ENCODE measurements at regions not wholly inside any gene's neighbourhood (a gene's known extent, or its start where the extent isn't known, plus 50 kb on each side); places are given as distances from the start of the nearest gene placed in this dataset.
"Not testable (repeated sequence)": the region's sequence is repeated elsewhere in the genome, so short reads cannot be mapped to it uniquely, and the experiment has no call there.

DNA sequence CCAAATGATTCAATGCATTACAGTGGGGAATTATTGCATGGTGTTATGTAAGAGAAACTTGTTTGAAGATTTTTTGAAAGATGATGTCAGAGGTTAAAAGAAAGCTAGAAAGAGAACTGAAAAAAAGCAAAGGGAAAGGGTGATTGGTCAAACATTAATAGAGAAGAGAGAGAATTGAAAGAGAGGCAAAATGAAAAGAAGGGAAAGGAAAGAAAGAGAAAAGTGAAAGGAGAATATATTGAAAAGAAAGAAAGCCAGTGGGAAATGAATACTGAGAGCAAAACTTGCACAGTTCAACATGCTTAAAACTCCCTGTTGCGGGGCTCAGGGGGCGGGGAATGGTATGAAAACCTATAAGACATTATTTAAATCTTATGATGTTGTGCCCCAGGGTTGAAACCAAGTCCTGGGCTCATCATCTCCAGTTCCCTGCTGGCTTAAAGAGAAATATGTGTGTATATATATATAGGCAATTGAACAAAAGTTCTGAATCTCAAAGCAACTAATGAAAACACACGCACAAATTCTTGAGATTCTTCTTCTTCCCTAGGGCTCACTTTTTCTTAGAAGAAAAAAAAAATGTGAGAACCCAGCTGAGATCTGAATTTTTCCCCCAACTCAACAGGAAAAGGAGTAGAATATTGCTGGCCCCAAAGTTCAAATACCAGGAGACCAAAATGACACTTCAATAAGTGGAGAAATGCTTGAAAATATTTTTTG lies 2045.9 kb upstream of the CELF4 start:
- no peak for DNase-seq

DNA sequence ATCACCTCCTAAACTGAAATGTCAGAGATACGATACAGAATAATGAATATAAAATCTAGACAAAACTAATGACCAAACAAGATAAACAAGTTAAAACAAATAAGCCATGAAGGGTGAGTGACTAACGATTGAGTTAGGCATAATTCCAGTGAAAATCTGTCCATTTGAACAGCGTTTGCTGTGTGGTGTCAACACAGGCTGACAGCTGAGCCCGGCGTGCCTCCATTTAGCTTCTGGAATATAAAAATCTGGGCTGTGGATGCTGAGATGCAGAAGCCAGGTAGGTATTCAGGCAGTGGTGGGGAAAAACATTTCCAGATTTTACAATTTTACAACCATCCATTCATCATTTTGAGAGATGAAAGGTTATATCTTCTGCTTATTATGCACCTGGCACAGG lies 2041.4 kb upstream of the CELF4 start:
- DNase-seq = no peak

DNA sequence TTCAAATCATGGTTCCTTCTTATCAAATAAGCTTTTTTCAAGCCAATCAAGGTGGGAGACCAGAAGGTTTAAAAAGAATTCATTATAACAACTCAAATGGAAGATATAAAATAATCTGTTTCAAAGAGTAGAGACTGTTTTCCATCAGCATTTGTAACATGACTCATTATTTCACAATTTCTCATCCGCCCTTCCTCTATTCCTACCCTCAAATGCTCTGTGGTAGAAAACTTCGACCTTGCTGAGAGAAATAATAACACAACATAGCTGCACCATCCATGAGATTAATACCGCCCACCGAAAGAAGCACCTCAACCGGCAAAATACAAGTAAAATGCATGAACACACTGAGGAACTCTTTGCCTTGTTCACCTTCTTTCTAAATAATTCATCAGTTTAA lies 2039.2 kb upstream of the CELF4 start:
- DNase-seq = no peak

DNA sequence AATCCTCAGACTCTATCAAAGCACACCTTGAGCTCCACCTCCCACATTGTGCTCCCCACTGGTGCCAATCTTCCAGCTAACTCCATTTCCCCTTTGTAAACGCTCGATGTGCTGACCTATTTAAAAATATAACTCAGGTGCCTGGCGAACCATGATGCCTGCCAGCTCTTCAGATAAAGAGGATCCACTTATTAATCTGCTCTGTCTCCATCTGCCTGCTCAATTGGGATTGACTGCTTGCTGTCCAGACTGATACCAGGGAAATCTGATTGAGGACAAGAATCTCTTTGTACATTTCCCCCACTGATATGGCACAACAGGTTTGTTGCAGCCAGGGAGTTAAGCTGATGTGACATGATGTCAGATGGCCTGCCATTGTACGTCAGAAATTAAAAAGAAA lies 2036.5 kb upstream of the CELF4 start:
- DNase-seq = no peak

DNA sequence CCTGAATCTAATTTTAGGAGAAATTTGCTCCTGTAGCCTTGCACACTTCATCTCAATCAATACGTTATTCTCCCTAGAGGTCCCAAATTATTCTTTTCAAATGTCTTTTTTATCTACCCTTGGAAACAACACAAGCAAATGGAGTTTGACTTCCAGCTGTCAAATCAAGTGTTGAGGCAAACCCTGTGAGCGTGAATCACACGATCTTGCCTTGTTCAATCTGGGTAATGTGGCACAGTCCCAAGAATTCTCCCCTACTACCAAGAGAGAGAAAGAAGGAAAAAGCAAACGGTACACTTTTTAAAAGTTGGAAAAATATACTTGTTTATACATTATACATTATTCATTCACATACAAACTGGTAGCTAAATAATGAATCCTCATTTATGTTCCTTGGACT lies 2035.3 kb upstream of the CELF4 start:
- DNase-seq = no peak

DNA sequence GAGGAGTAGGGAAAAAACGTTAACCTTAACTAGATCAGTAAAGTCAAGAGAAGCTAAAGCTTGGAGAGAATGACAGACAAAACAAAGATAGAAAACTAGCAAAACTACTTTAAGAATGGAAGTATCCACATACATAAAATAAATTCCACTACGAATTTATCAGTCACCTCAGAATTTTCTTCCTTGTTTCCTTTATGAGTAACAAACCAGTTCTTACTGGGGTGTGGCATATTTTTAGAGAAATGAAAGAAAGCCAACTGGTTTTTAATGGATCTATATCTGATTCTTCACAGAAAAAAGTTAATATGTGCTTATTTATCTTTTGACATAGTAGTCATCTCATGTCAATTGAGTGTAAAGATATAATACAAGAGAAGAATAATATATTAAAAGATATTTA lies 2033.7 kb upstream of the CELF4 start:
- no peak for DNase-seq

DNA sequence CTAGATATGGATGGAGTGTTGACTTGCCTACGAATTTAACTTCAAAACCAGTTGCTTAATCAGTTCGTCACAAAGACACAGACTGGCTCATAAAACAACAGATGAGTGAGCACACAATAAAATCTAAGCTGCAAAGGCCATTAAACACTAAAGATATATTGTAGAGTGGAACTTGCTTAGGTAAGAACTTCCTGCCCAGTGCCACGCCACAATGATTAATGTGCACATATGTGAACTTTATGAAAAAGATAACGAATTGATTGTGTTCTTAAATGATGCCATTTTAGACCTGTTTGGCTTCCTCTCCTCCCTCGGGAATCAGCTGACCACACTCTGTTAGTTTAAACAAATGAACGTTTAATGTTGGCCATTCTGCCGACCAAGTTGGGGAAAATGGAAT lies 2031.3 kb upstream of the CELF4 start:
- DNase-seq = no peak

DNA sequence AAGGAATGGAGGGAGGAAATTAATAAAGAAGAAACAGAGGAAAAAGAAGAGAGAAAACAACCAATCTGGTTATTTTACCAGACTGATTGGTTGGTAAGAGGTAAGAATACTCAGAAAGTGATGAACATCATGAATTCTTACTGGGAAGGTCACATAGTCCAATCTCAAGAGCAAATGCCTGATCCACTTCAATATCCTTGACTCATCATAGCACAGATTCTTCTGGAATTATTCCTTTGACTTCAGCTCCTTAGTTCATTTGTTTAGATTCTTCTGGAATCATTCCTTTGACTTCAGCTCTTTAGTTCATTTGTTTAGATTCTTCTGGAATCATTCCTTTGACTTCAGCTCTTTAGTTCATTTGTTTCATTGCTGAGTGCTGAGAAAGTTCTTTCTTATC lies 2030.6 kb upstream of the CELF4 start:
- DNase-seq = no peak

DNA sequence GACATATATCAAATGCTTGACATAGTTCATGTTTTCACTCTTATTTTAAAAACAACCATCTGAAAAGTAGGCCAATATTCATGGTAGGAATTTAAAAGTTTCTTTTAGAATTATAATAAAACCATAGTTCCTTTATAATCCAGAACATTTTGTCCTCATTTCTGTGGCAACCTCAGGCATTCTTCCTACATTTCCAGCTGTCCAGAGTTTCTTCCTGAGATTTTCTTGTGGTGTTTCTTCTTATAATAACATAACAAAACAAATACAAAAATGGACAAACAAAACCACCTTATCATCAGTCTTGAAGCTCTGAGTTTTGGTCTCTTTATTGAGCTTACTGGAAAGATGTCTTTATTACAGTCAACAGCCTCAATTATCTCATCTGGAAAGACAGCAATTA lies 2028.6 kb upstream of the CELF4 start:
- no peak for DNase-seq

DNA sequence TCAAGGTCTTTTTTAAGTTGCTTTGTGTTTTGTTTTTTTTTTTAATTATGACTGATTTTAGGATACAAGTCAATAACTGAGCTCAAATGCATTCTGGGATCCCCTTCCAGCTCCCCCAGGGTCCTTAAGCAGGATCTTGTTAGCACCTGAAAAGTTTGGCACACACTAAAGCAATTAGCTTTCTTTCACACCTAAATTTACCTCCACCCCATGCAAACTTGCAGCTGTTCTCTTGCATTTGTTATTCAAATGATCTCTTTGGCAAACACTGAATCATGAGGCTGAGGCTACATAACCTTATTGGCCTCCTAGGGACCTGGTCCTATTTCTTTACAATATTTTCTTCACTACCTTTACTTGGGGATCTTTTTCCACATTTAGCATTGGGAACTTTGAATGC lies 2026.1 kb upstream of the CELF4 start:
- DNase-seq = no peak

DNA sequence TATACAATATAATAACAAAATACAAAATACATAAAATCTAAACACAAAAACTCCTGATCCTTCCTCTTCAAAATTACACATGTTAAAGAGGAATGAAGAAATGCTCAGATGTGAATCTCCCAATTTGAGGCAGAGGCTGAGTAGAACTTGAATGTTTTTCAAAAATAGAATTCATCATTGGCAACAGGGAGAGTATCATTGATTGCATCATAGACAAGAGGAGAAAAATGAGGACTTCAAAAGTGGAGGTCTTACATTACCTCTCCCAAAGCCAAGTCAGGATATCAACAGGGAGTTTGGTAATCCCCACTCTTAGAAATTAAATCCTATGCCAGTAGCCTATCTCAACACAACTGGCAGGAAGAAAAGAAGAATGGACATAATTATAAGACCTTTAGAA lies 2023.9 kb upstream of the CELF4 start:
- no peak for DNase-seq

DNA sequence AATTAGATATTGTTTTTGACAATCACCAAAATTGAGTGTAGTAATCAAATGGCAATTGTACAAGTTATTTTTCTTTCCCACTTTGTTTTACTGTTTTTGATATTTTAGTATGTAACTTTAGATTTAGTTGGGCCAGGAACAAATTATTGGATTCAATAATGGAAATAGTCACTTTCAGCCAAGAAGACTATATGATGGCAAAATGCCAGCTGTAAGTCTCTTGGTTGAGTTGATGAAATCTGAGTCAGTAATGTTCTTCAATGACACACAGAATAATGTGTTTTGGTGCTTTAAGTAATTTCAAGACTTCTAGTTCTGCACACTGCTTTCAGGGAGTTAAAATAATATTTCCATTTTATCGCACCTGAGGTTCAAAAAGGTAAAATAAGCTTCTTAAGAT lies 2022.0 kb upstream of the CELF4 start:
- DNase-seq = no peak

DNA sequence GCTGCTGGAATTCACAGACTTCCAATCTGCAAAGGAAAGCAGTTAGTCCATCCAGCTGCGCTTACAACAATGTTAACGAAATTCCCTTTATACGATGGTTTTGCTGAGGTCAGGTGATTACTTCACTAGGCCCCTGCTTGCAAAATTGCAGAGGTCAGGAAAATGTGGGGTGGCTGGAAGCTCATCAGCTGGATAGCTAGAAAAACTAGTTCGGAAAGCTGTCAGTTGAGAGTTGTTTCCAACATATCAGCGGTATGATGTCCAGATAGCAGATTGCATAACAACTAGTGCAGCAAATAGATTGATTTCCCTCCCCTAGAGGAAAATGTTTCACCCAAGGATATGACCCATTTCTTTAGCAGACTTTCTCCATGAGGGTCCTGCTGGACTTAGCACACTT lies 2021.1 kb upstream of the CELF4 start:
- DNase-seq = no peak

DNA sequence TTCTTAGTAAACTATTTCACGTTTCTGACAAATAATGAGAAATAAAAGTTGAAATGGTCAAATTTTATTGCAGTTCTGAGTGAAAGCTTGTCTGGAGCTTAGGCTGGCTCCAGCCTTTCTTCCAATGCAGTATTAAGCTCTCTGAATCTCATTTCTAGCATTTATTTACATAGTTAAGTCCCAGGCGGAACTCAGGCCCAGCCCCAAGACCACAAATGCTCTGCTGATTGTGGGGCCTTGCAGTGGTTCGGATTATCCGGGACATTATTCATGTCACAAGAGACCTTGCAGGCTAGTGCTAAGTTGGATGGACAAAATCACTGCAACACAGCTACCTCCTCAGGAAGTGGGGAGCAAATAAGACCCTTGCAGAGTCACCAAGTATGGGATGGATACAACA lies 2009.3 kb upstream of the CELF4 start:
- no peak for DNase-seq

DNA sequence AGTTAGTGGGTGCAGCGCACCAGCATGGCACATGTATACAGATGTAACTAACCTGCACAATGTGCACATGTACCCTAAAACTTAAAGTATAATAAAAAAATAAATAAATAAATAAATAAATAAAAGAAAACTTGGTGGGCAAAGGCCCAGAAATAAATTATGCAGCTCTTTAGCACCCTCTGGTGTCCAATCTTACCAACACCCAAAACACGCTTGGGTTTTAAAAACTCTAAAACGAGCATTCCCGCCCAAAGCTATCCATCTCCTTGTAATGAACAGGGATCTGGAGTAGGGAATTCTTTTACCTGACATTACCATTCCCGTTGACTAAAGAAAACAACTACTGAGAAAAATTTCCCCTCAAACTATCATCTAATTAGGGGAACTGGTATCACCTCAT lies 2005.9 kb upstream of the CELF4 start:
- no peak for DNase-seq

DNA sequence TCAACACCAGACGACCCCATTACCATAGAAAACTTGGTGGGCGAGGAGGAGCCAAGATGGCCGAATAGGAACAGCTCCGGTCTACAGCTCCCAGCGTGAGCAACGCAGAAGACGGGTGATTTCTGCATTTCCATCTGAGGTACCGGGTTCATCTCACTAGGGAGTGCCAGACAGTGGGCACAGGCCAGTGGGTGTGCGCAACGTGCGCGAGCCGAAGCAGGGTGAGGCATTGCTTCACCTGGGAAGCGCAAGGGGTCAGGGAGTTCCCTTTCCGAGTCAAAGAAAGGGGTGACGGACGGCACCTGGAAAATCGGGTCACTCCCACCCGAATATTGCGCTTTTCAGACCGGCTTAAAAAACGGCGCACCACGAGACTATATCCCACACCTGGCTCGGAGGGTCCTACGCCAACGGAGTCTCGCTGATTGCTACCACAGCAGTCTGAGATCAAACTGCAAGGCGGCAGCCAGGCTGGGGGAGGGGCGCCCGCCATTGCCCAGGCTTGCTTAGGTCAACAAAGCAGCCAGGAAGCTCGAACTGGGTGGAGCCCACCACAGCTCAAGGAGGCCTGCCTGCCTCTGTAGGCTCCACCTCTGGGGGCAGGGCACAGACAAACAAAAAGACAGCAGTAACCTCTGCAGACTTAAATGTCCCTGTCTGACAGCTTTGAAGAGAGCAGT lies 2000.1 kb upstream of the CELF4 start:
- not testable (repeated sequence) for DNase-seq

DNA sequence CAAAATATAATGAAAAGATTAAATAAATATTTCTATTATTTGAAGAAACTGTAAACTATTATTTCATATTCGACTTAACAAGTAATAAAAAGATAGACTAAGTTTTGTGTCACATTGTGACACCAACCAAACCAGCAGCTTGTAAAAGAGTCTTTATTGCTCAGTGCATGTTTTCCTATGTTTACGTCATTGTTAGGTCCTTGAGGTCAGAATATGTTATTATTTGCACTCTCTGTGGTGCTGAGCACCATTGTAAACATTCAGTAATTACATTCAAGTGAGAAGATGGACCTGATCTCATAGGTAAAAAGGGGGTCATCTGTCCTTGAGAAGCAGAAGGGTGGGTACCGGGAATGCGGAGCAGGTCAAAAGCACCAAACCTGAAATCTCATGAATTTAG lies 1999.1 kb upstream of the CELF4 start:
- DNase-seq = no peak

DNA sequence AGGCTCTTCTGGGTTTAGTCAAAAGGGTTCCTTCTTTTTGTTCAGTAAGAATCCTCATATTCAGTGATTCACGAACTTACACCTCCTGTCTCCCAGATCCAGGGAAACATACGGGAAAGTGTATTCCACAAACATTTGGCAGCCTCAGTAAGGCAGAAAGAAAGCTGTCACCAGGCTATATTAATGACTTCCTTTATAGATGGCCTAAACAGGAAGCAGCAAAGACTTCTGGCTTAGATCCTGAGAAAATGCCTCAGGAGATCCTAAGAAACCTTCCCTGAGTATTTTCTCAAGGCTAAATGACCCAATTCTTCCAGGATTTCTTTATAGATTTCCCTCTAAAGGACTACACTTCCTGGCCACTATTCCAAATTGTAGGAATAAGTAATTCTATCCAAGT lies 1995.5 kb upstream of the CELF4 start:
- DNase-seq = no peak

DNA sequence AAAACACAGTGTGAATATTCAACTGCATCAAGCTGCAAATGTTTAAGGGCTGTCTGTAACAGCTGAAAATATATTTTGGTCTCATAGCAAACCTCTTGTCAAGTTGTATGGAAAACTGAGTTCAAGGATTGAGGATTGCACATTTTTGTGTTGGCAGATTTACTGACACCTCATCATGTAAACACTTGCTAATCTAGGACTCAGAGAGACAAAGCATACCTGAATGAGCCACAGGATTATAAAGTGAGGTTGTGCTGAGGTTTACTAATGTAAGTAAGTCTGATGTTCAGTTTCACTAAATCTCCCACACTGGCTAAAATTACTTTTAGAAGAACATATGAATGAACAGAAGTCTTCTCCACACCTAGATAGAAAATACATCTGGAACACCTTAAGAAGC lies 1993.1 kb upstream of the CELF4 start:
- DNase-seq = no peak

DNA sequence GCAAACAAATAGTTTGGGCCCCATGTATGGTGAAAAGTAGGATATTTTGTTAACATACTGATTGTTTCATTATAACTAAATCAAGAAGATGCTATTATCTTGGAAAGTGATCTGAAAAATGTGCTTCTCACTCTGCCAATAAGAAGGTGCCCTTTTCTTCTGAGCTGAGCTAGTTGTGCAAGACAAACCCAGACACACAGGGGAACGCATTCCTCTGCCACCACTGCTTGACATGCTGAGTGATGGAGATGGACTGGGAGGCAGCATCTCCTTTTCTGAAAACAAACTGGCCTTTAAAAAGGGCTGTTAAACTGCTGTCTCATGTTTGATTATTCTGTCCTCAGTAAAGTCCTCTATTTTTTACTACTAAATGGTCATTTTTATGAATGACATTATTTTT lies 1989.9 kb upstream of the CELF4 start:
- DNase-seq = no peak

DNA sequence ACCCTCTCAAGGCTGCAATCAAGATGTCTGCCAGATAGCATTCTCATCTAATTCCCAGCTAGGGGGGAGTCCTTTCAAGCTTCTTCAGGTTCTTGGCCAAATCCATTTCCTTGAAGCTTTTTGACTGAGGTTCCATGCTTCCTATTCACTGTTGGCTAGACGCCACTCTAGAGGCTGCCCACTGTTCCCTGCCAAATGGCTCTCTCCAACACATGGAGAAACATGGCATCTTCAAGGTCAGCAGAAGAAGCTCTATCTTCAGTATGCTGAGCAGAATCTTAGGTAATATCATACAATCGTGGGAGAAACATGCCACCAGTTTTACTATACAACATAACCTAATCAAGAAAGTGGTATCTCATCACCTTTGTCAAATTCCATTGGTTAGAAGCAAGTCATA lies 1985.1 kb upstream of the CELF4 start:
- no peak for DNase-seq

DNA sequence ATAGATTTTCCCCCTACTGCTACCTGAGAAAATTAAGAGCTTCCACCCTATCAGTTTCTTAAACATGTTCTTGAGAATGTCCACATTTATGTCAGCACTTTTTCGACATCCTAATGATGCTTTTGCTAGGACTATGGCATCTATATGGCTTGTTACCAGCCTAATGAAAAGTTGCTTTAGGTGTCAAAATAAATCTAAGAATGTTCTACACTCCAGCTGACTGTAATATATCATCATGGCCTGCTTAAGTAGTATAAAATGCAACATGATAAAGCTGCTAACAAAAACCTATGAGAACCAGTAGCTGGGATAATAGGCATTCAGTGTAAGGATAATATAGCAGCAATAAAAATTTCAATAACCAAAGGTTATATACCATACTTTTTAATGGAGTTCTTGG lies 1983.5 kb upstream of the CELF4 start:
- DNase-seq = no peak

DNA sequence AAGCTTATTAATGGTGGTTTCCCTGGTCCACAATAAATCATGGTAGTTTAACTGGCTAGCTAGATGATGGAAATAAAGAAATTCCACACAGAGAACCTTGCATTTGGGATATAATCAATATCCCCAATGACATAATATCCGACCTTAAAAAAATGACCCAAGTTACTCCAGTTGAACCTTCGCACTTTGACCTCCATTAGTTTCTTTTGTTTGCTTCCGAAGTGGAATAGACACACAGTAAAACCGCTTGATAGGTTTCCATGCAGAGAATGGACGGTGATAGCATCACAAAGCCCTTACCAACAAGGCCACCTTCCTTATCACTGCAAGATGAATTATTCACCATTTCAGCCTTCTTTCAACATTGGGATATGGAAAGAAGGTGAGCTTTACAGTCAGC lies 1966.1 kb upstream of the CELF4 start:
- DNase-seq = no peak

DNA sequence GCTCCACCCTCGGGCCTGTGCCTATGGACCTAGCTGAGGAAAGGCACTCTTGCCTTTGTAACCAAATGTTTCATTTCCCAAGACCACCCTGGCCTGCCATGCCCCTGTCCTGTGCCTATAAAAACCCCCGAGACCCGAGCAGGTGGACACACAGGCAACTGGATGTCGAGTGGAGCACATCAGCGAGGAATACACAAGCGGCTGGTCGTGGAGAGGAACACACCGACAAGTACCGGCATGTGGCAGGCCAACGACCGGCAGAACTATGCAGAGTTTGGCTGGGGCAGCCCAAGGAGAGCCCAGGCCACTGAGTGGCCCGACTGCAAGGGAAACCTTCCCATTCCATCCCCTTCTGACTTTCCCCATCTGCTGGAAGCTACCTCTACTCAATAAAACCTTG lies 1963.8 kb upstream of the CELF4 start:
- DNase-seq = no peak

DNA sequence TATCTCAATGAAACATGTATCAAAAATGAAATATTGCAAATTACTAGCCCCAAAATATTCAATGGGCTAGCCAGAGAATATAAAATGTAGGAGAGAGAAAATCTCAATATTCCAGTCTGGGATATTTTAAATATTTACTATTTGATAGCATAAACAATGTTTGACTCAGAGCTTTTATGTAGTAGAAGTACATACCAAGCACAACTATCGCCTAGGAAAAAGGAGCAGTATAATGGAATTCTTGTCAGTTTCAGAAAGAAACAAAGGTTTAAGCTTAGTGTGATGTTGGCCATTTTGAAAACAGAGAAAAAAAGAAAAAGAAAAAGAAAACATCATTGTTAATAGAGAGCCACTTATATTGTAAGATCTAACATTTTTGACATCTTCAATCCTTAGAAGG lies 1961.9 kb upstream of the CELF4 start:
- no peak for DNase-seq

All from activated effector memory CD4-positive, alpha-beta T cell treated with anti-CD3 and anti-CD28 coated beads, Interleukin-2, amount 50 U/mL, for 16 hours (primary cell).